B cell (primary cell): ENCODE measurements at regions not wholly inside any gene's neighbourhood (a gene's known extent, or its start where the extent isn't known, plus 50 kb on each side); places are given as distances from the start of the nearest gene placed in this dataset.

Experiments
- ATAC-seq: fragments of 200-7000 bp; cut with Tn5 transposase; one replicate; pipeline ENCODE4 v1.10.0; 2021; ENCODE audit warnings: low read depth, mild to moderate bottlenecking, moderate number of reproducible peaks, moderate library complexity
- CTCF ChIA-PET: fragments of 350-600 bp; sonication (Branson Sonifier 250); formaldehyde crosslinking; loops from one replicate; lab custom pipeline; 2021; ENCODE audit warnings: antibody characterized with exemption, inconsistent platforms; lab: Charles Lee
- POLR2A ChIA-PET: fragments of 350-600 bp; sonication (Branson Sonifier 250); formaldehyde crosslinking; loops from one replicate; lab custom pipeline; 2021; ENCODE audit warnings: antibody characterized with exemption; lab: Charles Lee
- DNase-seq: peaks from one replicate; pipeline ENCODE4 v3.0.0; 2013
- H2AFZ ChIP-seq: 2 replicates; pipeline ENCODE4 v1.6.1; 2012; ENCODE audit warnings: mild to moderate bottlenecking, low read depth, low read length; ENCODE audit not compliant: insufficient read depth, poor library complexity, severe bottlenecking
- H3K27ac ChIP-seq, 2 donors: 1 replicate in 1 of 2; 2 replicates in 1 of 2; pipeline ENCODE4 v1.5.1; 2012 to 2013; ENCODE audit warnings: low read length in 2 of 2, mild to moderate bottlenecking in 2 of 2, moderate library complexity in 1 of 2
- H3K27me3 ChIP-seq, 4 experiments: fragments of 200-600 bp in 1 of 4; sonication (generic) in 1 of 4; replicated peaks in 1 of 4; 1 replicate in 2 of 4; 2 replicates in 2 of 4; pipeline versions ENCODE4 v1.6.1 to v1.7.0; 2013 to 2016; ENCODE audit warnings: low read length in 3 of 4, mild to moderate bottlenecking in 2 of 4, mixed read lengths in 1 of 4, moderate library complexity in 1 of 4; ENCODE audit not compliant: insufficient read depth in 4 of 4, control insufficient read depth in 3 of 4; ENCODE audit errors: control extremely low read depth in 1 of 4
- H3K36me3 ChIP-seq, 2 experiments: replicated peaks in 1 of 2; 1 replicate in 1 of 2; 2 replicates in 1 of 2; pipeline versions ENCODE4 v1.6.1 to v1.7.1; 2013; ENCODE audit warnings: low read length in 1 of 2; ENCODE audit not compliant: insufficient read depth in 2 of 2, control insufficient read depth in 1 of 2; ENCODE audit errors: control extremely low read depth in 1 of 2, extremely low read depth in 1 of 2
- H3K4me1 ChIP-seq, 2 donors: fragments of 200-600 bp in 1 of 2; sonication (generic) in 1 of 2; 1 replicate in 1 of 2; 2 replicates in 1 of 2; pipeline versions ENCODE4 v1.5.1 to v1.6.1; 2013 to 2017; ENCODE audit warnings: low read length in 2 of 2; ENCODE audit not compliant: control insufficient read depth in 2 of 2, insufficient read depth in 2 of 2
- H3K4me2 ChIP-seq: replicated peaks from 2 replicates; pipeline ENCODE3; 2012; ENCODE audit warnings: mild to moderate bottlenecking, low read depth, low read length; ENCODE audit not compliant: poor library complexity, severe bottlenecking
- H3K4me3 ChIP-seq, 5 experiments: fragments of 200-600 bp in 1 of 5; sonication (generic) in 1 of 5; 1 replicate in 3 of 5; 2 replicates in 2 of 5; pipeline versions ENCODE4 v1.5.1 to v1.7.0; 2011 to 2016; ENCODE audit warnings: low read length in 4 of 5, mild to moderate bottlenecking in 4 of 5, low read depth in 2 of 5, control low read depth in 1 of 5, moderate library complexity in 1 of 5; ENCODE audit not compliant: insufficient read depth in 1 of 5; ENCODE audit errors: control extremely low read depth in 1 of 5, extremely low read depth in 1 of 5
- H3K79me2 ChIP-seq: fragments of 200-600 bp; sonication (generic); one replicate; pipeline ENCODE4 v1.6.0; 2016; ENCODE audit warnings: low read length; ENCODE audit not compliant: control insufficient read depth, insufficient read depth
- H3K9ac ChIP-seq: fragments of 200-600 bp; sonication (generic); 2 replicates; pipeline ENCODE4 v1.6.1; 2017; ENCODE audit warnings: mild to moderate bottlenecking, low read length, moderate library complexity
- H3K9me3 ChIP-seq, 3 donors: one replicate each; pipeline versions ENCODE4 v1.6.1 to v1.7.1; 2013; ENCODE audit warnings: low read length in 2 of 3; ENCODE audit not compliant: control insufficient read depth in 2 of 3, insufficient read depth in 1 of 3; ENCODE audit errors: control extremely low read depth in 1 of 3
- H4K20me1 ChIP-seq: 2 replicates; pipeline ENCODE4 v1.6.0; 2012; ENCODE audit warnings: mild to moderate bottlenecking, low read length; ENCODE audit not compliant: insufficient read depth, control insufficient read depth, poor library complexity, severe bottlenecking
- H3K27ac Mint-ChIP-seq: one replicate; pipeline ENCODE4 v1.8.0; 2021; ENCODE audit warnings: mixed read lengths
- H3K27me3 Mint-ChIP-seq: one replicate; pipeline ENCODE4 v1.8.0; 2021; ENCODE audit warnings: mixed read lengths
- H3K4me1 Mint-ChIP-seq: one replicate; pipeline ENCODE4 v1.8.0; 2021; ENCODE audit warnings: mixed read lengths
- H3K4me3 Mint-ChIP-seq: one replicate; pipeline ENCODE4 v1.8.0; 2021; ENCODE audit warnings: mixed read lengths
- H3K9me3 Mint-ChIP-seq: one replicate; pipeline ENCODE4 v1.8.0; 2022; ENCODE audit warnings: mixed read lengths; ENCODE audit not compliant: insufficient read depth
- CTCF ChIP-seq: fragments of 200-600 bp; IDR thresholded peaks from one replicate; pipeline ENCODE4 v1.8.0; 2022; ENCODE audit warnings: antibody characterized with exemption, mild to moderate bottlenecking
- EZH2 ChIP-seq: IDR thresholded peaks from 2 replicates; pipeline ENCODE4 v1.6.1; 2012; ENCODE audit warnings: borderline replicate concordance, low read depth, mild to moderate bottlenecking, moderate library complexity, low read length; ENCODE audit not compliant: insufficient read depth, poor library complexity, severe bottlenecking
- WGBS: methylation state at CpG from one replicate; pipeline ENCODE4 v1.1.5; 2013; ENCODE audit warnings: missing lambda C conversion rate; ENCODE audit not compliant: insufficient coverage; 5-methylcytosine and 5-hydroxymethylcytosine counted together
- intact Hi-C: fragments of 100-400 bp; cut with micrococcal nuclease; formaldehyde crosslinking; loops from one replicate; pipeline ENCODE4 v1.10.0; 2022

- DNase-seq (no peak), ATAC-seq (no peak)
- no peak for TF ChIP-seq CTCF
- TF ChIP-seq EZH2: no peak
- Mint-ChIP-seq H3K9me3 (no peaks in the 10 kb centered on the region), H3K27ac (no peak overlapping the region), H3K4me1 (no peaks in the 10 kb centered on the region), H3K4me3 (no peak overlapping the region), H3K27me3 (no peaks in the 10 kb centered on the region)
- no peaks in the 10 kb centered on the region for H3K27me3 ChIP-seq
- H3K4me3 ChIP-seq: no peak overlapping the region
- H3K36me3 ChIP-seq: no peaks in the 10 kb centered on the region
- no peaks in the 10 kb centered on the region for H3K4me1 ChIP-seq
- no peak overlapping the region for H2AFZ ChIP-seq
- H4K20me1 ChIP-seq: no peaks in the 10 kb centered on the region
- no peak overlapping the region for H3K9ac ChIP-seq
- H3K4me2 ChIP-seq: no peak overlapping the region
- intact Hi-C loops: no loop called here
- ChIA-PET CTCF (no interaction called here), POLR2A (no interaction called here)
- WGBS: 96% methylated on average over 2 of the region's 2 CpGs
- no peaks in the 10 kb centered on the region for H3K9me3 ChIP-seq
- H3K27ac ChIP-seq: no peak overlapping the region
- H3K79me2 ChIP-seq: no peaks in the 10 kb centered on the region
These were observed 254.5 kb downstream of the TLR4 start for GRCh38 chr9:117958726-117959125.

GRCh38 chr9:117963493-117964090, 259.4 kb downstream of the TLR4 start:
- no peaks in the 10 kb centered on the region for H3K4me1 Mint-ChIP-seq
- TF ChIP-seq EZH2: no peak
- no peak for TF ChIP-seq CTCF
- Histone ChIP-seq H3K4me1 (no peaks in the 10 kb centered on the region), H3K9ac (no peak overlapping the region), H2AFZ (no peak overlapping the region), H3K4me2 (no peak overlapping the region), H3K36me3 (no peaks in the 10 kb centered on the region), H3K9me3 (no peaks in the 10 kb centered on the region), H3K4me3 (no peak overlapping the region), H3K79me2 (no peaks in the 10 kb centered on the region), H3K27ac (no peak overlapping the region), H3K27me3 (no peaks in the 10 kb centered on the region), H4K20me1 (no peaks in the 10 kb centered on the region)
- H3K4me3 Mint-ChIP-seq: no peak overlapping the region
- no peak for ATAC-seq
- no peaks in the 10 kb centered on the region for H3K9me3 Mint-ChIP-seq
- DNase-seq: no peak
- H3K27ac Mint-ChIP-seq: no peak overlapping the region
- ChIA-PET CTCF (no interaction called here), POLR2A (no interaction called here)
- H3K27me3 Mint-ChIP-seq: peaks cover 7% of the 10 kb centered on the region
- intact Hi-C loops: no loop called here
- WGBS: 100% methylated on average over 1 of the region's 1 CpG
